ENCODE measurements at regions not wholly inside any gene's neighbourhood (a gene's known extent, or its start where the extent isn't known, plus 50 kb on each side); places are given as distances from the start of the nearest gene placed in this dataset.

GRCh38 chr3:177818712-177819240, 621.5 kb upstream of the TBL1XR1 start:
- TF ChIP-seq POLR2AphosphoS5 (IDR thresholded peaks at IDR 0.05; ENCODE audit: low read depth, low read length) = no peak
- no peak for TF ChIP-seq FOXP2 (optimal IDR thresholded peaks at IDR 0.05; ENCODE audit: borderline replicate concordance, extremely low read depth, extremely low read length, insufficient read depth)
- TF ChIP-seq SIN3A (IDR thresholded peaks at IDR 0.05; ENCODE audit: borderline replicate concordance, insufficient read depth, low read length) = no peak
- TF ChIP-seq, protein P1, sequence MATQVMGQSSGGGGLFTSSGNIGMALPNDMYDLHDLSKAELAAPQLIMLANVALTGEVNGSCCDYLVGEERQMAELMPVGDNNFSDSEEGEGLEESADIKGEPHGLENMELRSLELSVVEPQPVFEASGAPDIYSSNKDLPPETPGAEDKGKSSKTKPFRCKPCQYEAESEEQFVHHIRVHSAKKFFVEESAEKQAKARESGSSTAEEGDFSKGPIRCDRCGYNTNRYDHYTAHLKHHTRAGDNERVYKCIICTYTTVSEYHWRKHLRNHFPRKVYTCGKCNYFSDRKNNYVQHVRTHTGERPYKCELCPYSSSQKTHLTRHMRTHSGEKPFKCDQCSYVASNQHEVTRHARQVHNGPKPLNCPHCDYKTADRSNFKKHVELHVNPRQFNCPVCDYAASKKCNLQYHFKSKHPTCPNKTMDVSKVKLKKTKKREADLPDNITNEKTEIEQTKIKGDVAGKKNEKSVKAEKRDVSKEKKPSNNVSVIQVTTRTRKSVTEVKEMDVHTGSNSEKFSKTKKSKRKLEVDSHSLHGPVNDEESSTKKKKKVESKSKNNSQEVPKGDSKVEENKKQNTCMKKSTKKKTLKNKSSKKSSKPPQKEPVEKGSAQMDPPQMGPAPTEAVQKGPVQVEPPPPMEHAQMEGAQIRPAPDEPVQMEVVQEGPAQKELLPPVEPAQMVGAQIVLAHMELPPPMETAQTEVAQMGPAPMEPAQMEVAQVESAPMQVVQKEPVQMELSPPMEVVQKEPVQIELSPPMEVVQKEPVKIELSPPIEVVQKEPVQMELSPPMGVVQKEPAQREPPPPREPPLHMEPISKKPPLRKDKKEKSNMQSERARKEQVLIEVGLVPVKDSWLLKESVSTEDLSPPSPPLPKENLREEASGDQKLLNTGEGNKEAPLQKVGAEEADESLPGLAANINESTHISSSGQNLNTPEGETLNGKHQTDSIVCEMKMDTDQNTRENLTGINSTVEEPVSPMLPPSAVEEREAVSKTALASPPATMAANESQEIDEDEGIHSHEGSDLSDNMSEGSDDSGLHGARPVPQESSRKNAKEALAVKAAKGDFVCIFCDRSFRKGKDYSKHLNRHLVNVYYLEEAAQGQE (IDR thresholded peaks at IDR 0.05; ENCODE audit: insufficient read depth in 1 of 2, low read depth in 2 of 2, low read length in 2 of 2) = no peak
- TF ChIP-seq TAF1 (IDR thresholded peaks at IDR 0.05; ENCODE audit: borderline replicate concordance, insufficient read depth, low read length) = no peak
